Stimulated activated CD4-positive, alpha-beta T cell treated with anti-CD3 and anti-CD28 coated beads, TNF-alpha, amount 100 ng/mL, for 48 hours (primary cell): ENCODE measurements at regions not wholly inside any gene's neighbourhood (a gene's known extent, or its start where the extent isn't known, plus 50 kb on each side); places are given as distances from the start of the nearest gene placed in this dataset.

ENCODE experiments used
- DNase-seq, 3 donors: peaks; one replicate each; pipeline ENCODE4 v3.0.0-alpha.2; 2020; ENCODE audit warnings: low read depth in 3 of 3

DNA sequence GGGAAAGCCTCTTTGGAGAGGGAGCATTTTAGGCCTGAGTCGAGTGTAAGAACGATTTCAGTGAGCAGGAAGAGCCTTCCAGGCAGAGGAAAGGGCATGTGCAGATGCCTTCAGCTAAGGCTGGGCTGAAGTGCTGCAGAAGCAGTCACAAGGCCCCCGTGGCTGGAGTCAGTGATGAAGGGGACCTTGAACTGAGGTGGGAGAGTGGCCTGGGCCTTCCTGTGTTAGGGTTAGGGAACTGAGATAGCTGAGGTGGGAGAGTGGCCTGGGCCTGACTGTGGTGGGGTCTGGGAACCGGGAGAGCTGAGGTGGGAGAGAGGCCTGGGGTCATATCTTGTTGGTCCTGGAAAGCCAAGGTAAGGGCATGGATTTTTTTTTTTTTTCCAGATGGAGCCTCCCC lies 50.9 kb upstream of the ETV3 start:
- DNase-seq, result no peak
